Astrocyte (in vitro differentiated cells and primary cell): ENCODE measurements at regions not wholly inside any gene's neighbourhood (a gene's known extent, or its start where the extent isn't known, plus 50 kb on each side); places are given as distances from the start of the nearest gene placed in this dataset.

ENCODE experiments used
- CTCF ChIP-seq: IDR thresholded peaks from 2 replicates; pipeline ENCODE4 v1.5.1; 2011; ENCODE audit warnings: low read depth, mild to moderate bottlenecking, inconsistent platforms, low read length, moderate library complexity; ENCODE audit not compliant: insufficient read depth
- EZH2 ChIP-seq: IDR thresholded peaks from 2 replicates; pipeline ENCODE4 v1.6.1; 2012; ENCODE audit warnings: mild to moderate bottlenecking, low read length, inconsistent platforms; ENCODE audit not compliant: insufficient read depth

- TF ChIP-seq CTCF (no peak), EZH2 (no peak)
Measured at GRCh38 chr3:43856761-43857160, 166.0 kb downstream of the ABHD5 start.
